H9 (cell line): ENCODE measurements at regions not wholly inside any gene's neighbourhood (a gene's known extent, or its start where the extent isn't known, plus 50 kb on each side); places are given as distances from the start of the nearest gene placed in this dataset.

ENCODE experiments used
- DNase-seq: peaks from one replicate; pipeline ENCODE4 v3.0.0-alpha.2; 2017
- H2AFZ ChIP-seq: one replicate; pipeline ENCODE4 v1.6.1; 2013; ENCODE audit warnings: mild to moderate bottlenecking, low read length, control low read depth, moderate library complexity
- H2AK5ac ChIP-seq: 2 replicates; pipeline ENCODE4 v1.6.1; 2013; ENCODE audit warnings: low read length, control low read depth, mixed read lengths; ENCODE audit not compliant: insufficient read length
- H2BK120ac ChIP-seq: one replicate; pipeline ENCODE4 v1.6.1; 2013; ENCODE audit warnings: low read depth, mild to moderate bottlenecking, low read length, control low read depth, inconsistent platforms; ENCODE audit not compliant: poor library complexity, severe bottlenecking
- H2BK12ac ChIP-seq: 2 replicates; pipeline ENCODE4 v1.6.1; 2013; ENCODE audit warnings: low read length, control low read depth, mixed read lengths, low read depth; ENCODE audit not compliant: insufficient read length
- H2BK15ac ChIP-seq: 2 replicates; pipeline ENCODE4 v1.6.1; 2013; ENCODE audit warnings: low read depth, low read length, control low read depth
- H2BK20ac ChIP-seq: one replicate; pipeline ENCODE4 v1.6.1; 2013; ENCODE audit warnings: low read depth, mild to moderate bottlenecking, low read length, control low read depth, inconsistent platforms; ENCODE audit not compliant: poor library complexity, severe bottlenecking
- H2BK5ac ChIP-seq: 2 replicates; pipeline ENCODE4 v1.6.1; 2013; ENCODE audit warnings: low read length, control low read depth, mixed read lengths; ENCODE audit not compliant: insufficient read length
- H3K14ac ChIP-seq: 2 replicates; pipeline ENCODE4 v1.6.1; 2013; ENCODE audit warnings: low read length, control low read depth; ENCODE audit not compliant: insufficient read depth
- H3K18ac ChIP-seq: 2 replicates; pipeline ENCODE4 v1.6.1; 2013; ENCODE audit warnings: low read depth, mild to moderate bottlenecking, mixed read lengths, low read length, control low read depth; ENCODE audit not compliant: insufficient read length
- H3K23ac ChIP-seq: 2 replicates; pipeline ENCODE4 v1.6.1; 2013; ENCODE audit warnings: low read length, control low read depth, mixed read lengths, low read depth; ENCODE audit not compliant: insufficient read length
- H3K23me2 ChIP-seq: 2 replicates; pipeline ENCODE4 v1.6.1; 2013; ENCODE audit warnings: low read depth, mild to moderate bottlenecking, mixed read lengths, low read length, control low read depth; ENCODE audit not compliant: insufficient read length, poor library complexity, severe bottlenecking
- H3K27ac ChIP-seq: 2 replicates; pipeline ENCODE4 v1.5.1; 2013; ENCODE audit warnings: low read length, control low read depth, mixed read lengths, low read depth; ENCODE audit not compliant: insufficient read length
- H3K27me3 ChIP-seq: 2 replicates; pipeline ENCODE4 v1.6.1; 2013; ENCODE audit warnings: low read length, control low read depth, inconsistent platforms; ENCODE audit not compliant: insufficient read depth
- H3K4ac ChIP-seq: 2 replicates; pipeline ENCODE4 v1.6.1; 2013; ENCODE audit warnings: low read depth, mild to moderate bottlenecking, control low read depth, inconsistent platforms, low read length, moderate library complexity
- H3K4me1 ChIP-seq: 2 replicates; pipeline ENCODE4 v1.6.1; 2013; ENCODE audit warnings: low read length, control low read depth, inconsistent platforms; ENCODE audit not compliant: insufficient read depth
- H3K4me2 ChIP-seq: 2 replicates; pipeline ENCODE4 v1.6.1; 2013; ENCODE audit warnings: low read length, control low read depth, mixed read lengths; ENCODE audit not compliant: insufficient read length, insufficient read depth
- H3K56ac ChIP-seq: 2 replicates; pipeline ENCODE4 v1.6.1; 2013; ENCODE audit warnings: low read depth, mild to moderate bottlenecking, mixed read lengths, low read length, control low read depth; ENCODE audit not compliant: insufficient read length
- H3K79me1 ChIP-seq: 2 replicates; pipeline ENCODE4 v1.6.1; 2013; ENCODE audit warnings: low read depth, mild to moderate bottlenecking, moderate library complexity, low read length, control low read depth, inconsistent platforms; ENCODE audit not compliant: insufficient read depth, poor library complexity, severe bottlenecking
- H3K79me2 ChIP-seq: 2 replicates; pipeline ENCODE4 v1.6.1; 2013; ENCODE audit warnings: low read length, control low read depth, inconsistent platforms; ENCODE audit not compliant: insufficient read depth
- H3K9ac ChIP-seq: 2 replicates; pipeline ENCODE4 v1.6.1; 2013; ENCODE audit warnings: low read length, control low read depth, mixed read lengths; ENCODE audit not compliant: insufficient read length; ENCODE audit errors: extremely low read depth
- H3K9me3 ChIP-seq: one replicate; pipeline ENCODE4 v1.6.1; 2013; ENCODE audit warnings: low read depth, low read length, inconsistent platforms; ENCODE audit not compliant: control insufficient read depth
- H3T11ph ChIP-seq: one replicate; pipeline ENCODE4 v1.6.1; 2013; ENCODE audit warnings: mild to moderate bottlenecking, low read length, control low read depth, inconsistent platforms
- H4K20me1 ChIP-seq: one replicate; pipeline ENCODE4 v1.6.1; 2013; ENCODE audit not compliant: control insufficient read depth, insufficient read length, insufficient read depth
- H4K5ac ChIP-seq: 2 replicates; pipeline ENCODE4 v1.6.1; 2013; ENCODE audit warnings: low read depth, mild to moderate bottlenecking, mixed read lengths, low read length, control low read depth; ENCODE audit not compliant: insufficient read length
- H4K8ac ChIP-seq: replicated peaks from 2 replicates; pipeline ENCODE4 v1.6.1; 2013; ENCODE audit warnings: low read length, control low read depth, mixed read lengths, low read depth; ENCODE audit not compliant: insufficient read length
- H4K91ac ChIP-seq: 2 replicates; pipeline ENCODE4 v1.6.1; 2013; ENCODE audit warnings: low read depth, mild to moderate bottlenecking, moderate library complexity, mixed read lengths, low read length, control low read depth; ENCODE audit not compliant: insufficient read length
- H3K27ac Mint-ChIP-seq, 3 experiments: 2 replicates in 2 of 3; 3 replicates in 1 of 3; pipeline ENCODE4 v1.8.0; 2020 to 2021; ENCODE audit warnings: mixed read lengths in 3 of 3, mild to moderate bottlenecking in 1 of 3, moderate library complexity in 1 of 3
- H3K27me3 Mint-ChIP-seq: 2 replicates; pipeline ENCODE4 v1.8.0; 2021; ENCODE audit warnings: low read depth, mild to moderate bottlenecking, moderate library complexity, mixed read lengths
- H3K36me3 Mint-ChIP-seq, 3 experiments: 2 replicates in 2 of 3; 3 replicates in 1 of 3; pipeline ENCODE4 v1.8.0; 2020 to 2021; ENCODE audit warnings: low read depth in 3 of 3, mixed read lengths in 3 of 3; ENCODE audit not compliant: insufficient read depth in 1 of 3
- H3K4me1 Mint-ChIP-seq, 2 experiments: 2 replicates each; pipeline ENCODE4 v1.8.0; 2020; ENCODE audit warnings: mixed read lengths in 2 of 2
- H3K4me3 Mint-ChIP-seq, 2 experiments: 2 replicates in 1 of 2; 3 replicates in 1 of 2; pipeline ENCODE4 v1.8.0; 2020 to 2021; ENCODE audit warnings: mild to moderate bottlenecking in 2 of 2, mixed read lengths in 2 of 2, moderate library complexity in 1 of 2
- H3K9me3 Mint-ChIP-seq, 2 experiments: 2 replicates in 1 of 2; 3 replicates in 1 of 2; pipeline ENCODE4 v1.8.0; 2020; ENCODE audit warnings: mild to moderate bottlenecking in 2 of 2, mixed read lengths in 2 of 2, moderate library complexity in 1 of 2
- WGBS: extraction: QIAGEN DNeasy Blood & Tissue Kit; methylation state at CpG from one replicate; pipeline ENCODE4 v1.1.7; 2013; ENCODE audit warnings: missing lambda C conversion rate, low lambda C conversion rate, mixed read lengths; ENCODE audit not compliant: insufficient read length; ENCODE audit errors: extremely low coverage; 5-methylcytosine and 5-hydroxymethylcytosine counted together
- TF ChIP-seq, protein P1 (sequence below): fragments of 200-600 bp; sonication (generic); conservative IDR thresholded peaks from 3 replicates; pipeline ENCODE4 v1.8.0; 2021; ENCODE audit warnings: antibody characterized with exemption, mild to moderate bottlenecking

DNA sequence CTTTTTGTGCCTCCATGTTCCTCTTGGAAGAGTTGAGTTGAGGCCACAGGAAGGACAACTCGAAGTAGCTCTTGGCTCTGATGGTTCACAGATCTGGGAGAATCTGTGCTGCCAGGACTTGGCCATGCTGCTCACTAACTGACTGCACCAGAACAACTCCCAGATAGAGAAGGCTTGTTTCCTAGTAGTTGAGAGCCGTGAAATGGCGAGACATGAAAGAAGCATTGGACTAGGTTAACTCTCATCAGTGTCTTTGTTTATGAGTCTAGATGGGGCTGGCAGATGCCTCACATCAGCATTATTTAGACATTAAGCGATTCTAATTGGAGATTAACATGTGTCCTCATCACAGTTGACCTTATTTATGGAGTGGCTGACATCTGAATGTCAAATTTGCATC is 92.9 kb upstream of the AGBL1 start:
- TF ChIP-seq, protein P1, sequence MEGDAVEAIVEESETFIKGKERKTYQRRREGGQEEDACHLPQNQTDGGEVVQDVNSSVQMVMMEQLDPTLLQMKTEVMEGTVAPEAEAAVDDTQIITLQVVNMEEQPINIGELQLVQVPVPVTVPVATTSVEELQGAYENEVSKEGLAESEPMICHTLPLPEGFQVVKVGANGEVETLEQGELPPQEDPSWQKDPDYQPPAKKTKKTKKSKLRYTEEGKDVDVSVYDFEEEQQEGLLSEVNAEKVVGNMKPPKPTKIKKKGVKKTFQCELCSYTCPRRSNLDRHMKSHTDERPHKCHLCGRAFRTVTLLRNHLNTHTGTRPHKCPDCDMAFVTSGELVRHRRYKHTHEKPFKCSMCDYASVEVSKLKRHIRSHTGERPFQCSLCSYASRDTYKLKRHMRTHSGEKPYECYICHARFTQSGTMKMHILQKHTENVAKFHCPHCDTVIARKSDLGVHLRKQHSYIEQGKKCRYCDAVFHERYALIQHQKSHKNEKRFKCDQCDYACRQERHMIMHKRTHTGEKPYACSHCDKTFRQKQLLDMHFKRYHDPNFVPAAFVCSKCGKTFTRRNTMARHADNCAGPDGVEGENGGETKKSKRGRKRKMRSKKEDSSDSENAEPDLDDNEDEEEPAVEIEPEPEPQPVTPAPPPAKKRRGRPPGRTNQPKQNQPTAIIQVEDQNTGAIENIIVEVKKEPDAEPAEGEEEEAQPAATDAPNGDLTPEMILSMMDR: no peak
- Histone ChIP-seq H2BK20ac (no peak overlapping the region), H3K14ac (no peak overlapping the region), H2BK12ac (no peak overlapping the region), H3K27me3 (no peaks in the 10 kb centered on the region), H3K4me2 (no peak overlapping the region), H3K23ac (no peak overlapping the region), H3K9ac (no peak overlapping the region), H4K5ac (no peak overlapping the region), H3K56ac (no peak overlapping the region), H3K4ac (no peak overlapping the region), H4K91ac (no peak overlapping the region), H3T11ph (no peak overlapping the region), H2BK5ac (no peak overlapping the region), H3K18ac (no peak overlapping the region), H4K8ac (no peak overlapping the region), H3K27ac (no peak overlapping the region), H2AFZ (no peak overlapping the region), H3K4me1 (no peaks in the 10 kb centered on the region), H2AK5ac (no peak overlapping the region), H3K79me2 (no peaks in the 10 kb centered on the region), H3K9me3 (no peaks in the 10 kb centered on the region), H3K79me1 (no peaks in the 10 kb centered on the region), H3K23me2 (no peaks in the 10 kb centered on the region), H2BK15ac (no peak overlapping the region), H4K20me1 (no peaks in the 10 kb centered on the region), H2BK120ac (no peak overlapping the region)
- H3K4me1 Mint-ChIP-seq: peaks cover 0 to 3% of the 10 kb centered on the region in 2 experiments; a peak in 3 of 4 replicates
- H3K4me3 Mint-ChIP-seq: no peak overlapping the region
- no peak for DNase-seq
- H3K36me3 Mint-ChIP-seq: peaks cover 0 to 6% (median 1%) of the 10 kb centered on the region in 3 experiments; a peak in 3 of 7 replicates
- no peak overlapping the region for H3K27ac Mint-ChIP-seq
- H3K9me3 Mint-ChIP-seq: peaks cover 5 to 6% of the 10 kb centered on the region in 2 experiments; a peak in 4 of 5 replicates
- no peaks in the 10 kb centered on the region; the same call in 1 of the 2 replicates for H3K27me3 Mint-ChIP-seq
- no CpG with 5 or more reads among the region's 4 CpGs for WGBS
